Amniotic epithelial cell (primary cell): ENCODE measurements at regions not wholly inside any gene's neighbourhood (a gene's known extent, or its start where the extent isn't known, plus 50 kb on each side); places are given as distances from the start of the nearest gene placed in this dataset.
A peak's percentile ranks its signal among the peaks of the same experiment; 100 is the strongest.
"Not testable (repeated sequence)": the region's sequence is repeated elsewhere in the genome, so short reads cannot be mapped to it uniquely, and the experiment has no call there.

Experiments
- DNase-seq: peaks from one replicate; pipeline ENCODE4 v3.0.0-alpha.2; 2010; ENCODE audit warnings: low read depth

DNA sequence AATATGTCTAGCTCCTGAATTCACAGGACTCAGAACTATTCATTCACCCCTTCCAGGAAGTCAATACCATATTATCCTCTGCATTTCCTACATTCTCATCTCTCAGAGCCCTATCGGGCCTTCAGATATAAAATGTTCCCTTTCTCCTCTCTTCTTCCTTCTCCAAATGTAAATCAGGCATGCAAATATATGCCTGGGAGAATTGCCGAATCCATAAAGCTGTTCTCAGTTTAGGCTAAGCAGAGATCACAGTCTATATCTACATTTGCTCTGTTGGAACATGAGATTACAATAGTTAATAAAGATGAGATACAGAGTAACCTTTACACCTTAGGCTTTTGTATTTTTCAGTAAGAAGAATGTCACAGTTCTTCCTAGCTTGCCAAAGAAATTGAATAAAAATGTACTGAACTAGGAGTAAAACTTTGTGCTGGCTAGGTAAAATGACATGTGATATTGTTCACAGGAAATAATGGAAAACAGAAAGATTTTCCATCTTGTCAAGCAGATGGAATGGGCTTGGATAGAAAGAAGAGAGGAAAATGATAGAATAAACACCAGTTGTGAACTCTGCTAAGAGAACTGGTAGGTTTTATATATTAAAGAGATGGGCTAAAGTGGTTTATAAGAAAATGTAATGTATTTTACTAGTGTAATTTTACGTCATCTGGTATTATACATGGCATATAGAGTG lies 161.5 kb downstream of the NRIP1 start:
- no peak for DNase-seq

DNA sequence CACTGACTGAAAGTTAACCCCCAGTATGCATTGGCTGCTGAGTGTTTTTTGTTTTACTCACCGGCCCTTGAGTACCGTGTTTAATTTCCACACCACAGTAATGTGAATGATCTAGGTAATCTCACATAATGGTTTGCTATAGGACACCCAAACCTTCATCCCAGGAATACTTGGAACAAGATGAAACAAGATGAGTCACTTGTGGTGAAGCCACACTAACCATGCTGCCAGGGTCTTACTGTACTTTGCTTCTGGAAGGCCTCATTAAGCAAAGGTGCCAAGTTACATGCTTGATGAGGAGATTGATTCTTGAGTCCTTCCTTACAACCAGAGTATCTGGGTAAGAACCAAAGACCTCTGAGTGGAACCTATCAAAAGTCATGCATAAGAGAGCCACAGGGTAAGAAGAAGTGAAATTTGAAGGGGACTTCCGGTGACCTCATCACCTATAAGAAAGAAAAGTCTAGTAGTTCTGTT lies 163.3 kb downstream of the NRIP1 start:
- DNase-seq, result peak; percentile 84

DNA sequence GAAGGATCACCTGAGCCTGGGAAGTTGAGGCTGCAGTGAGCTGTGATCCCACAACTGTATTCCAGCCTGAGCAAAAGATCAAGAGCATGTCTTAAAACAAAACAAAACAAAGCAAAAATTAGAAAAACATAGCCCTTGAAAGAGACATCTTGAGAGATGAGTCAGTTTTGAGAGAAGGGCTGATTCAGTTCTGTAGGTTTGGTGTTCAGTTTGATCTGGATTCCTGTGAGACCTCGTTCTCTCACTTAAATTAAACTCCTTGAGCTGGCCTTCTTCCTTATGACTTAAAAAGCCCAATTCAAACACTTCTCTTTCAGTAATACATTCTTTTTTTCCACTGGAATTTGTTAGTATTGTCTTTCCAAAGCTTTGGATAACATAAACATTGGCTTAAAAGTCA lies 164.2 kb downstream of the NRIP1 start:
- no peak for DNase-seq

DNA sequence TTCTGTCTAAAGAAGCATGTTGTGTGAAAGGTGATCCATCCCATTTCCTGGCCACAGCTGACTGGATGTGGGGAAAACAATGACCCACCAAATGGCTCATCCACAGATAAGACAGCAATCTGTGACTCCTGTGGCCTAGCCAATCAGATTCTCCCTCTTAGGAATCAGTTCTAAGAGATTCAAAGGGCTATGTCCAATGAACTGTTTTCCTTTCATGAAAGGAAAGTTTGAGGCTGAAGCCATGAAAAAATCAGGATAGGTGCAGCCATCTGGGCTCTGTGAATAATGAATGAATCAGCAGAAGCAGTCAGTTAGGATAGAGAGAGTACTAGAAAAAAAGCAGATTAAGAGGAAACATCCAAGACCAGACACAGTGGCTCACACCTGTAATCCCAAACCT lies 164.7 kb downstream of the NRIP1 start:
- DNase-seq, result peak; percentile 59

DNA sequence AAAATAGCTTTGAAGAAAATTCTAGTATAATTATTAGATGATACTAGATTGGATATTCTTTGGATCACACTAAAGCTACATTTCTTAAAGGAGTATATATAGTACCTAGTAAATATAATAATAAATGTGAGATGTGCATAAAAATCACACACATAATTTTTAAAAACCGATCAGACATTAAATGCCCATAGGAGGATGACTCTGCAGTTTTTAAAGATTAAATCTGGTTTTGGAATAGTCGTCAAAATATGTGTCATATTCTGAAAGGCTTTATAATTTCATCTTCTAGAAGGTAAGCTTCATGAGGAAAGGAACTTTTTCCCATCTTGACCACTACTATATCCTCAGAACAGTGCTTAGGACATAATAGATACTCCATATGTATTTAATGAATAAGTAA lies 169.0 kb downstream of the NRIP1 start:
- DNase-seq, result no peak

DNA sequence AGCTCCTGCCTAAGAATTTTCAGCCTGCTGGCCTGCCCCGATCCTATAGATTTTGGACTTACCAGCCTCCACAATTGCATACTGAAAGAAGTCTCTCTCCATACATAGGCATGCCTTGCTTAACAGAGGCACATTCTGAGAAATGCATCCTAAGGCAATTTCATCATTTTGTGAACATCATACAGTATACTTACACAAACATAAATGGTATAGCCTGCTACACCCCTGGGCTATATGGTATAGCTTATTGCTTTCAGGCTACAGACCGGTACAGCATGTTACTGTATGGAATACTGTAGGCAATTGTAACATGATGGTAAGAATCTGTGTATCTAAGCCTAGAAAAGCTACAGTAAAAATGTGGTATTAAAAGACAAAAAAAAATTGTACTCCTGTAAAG lies 174.7 kb downstream of the NRIP1 start:
- DNase-seq, result no peak

DNA sequence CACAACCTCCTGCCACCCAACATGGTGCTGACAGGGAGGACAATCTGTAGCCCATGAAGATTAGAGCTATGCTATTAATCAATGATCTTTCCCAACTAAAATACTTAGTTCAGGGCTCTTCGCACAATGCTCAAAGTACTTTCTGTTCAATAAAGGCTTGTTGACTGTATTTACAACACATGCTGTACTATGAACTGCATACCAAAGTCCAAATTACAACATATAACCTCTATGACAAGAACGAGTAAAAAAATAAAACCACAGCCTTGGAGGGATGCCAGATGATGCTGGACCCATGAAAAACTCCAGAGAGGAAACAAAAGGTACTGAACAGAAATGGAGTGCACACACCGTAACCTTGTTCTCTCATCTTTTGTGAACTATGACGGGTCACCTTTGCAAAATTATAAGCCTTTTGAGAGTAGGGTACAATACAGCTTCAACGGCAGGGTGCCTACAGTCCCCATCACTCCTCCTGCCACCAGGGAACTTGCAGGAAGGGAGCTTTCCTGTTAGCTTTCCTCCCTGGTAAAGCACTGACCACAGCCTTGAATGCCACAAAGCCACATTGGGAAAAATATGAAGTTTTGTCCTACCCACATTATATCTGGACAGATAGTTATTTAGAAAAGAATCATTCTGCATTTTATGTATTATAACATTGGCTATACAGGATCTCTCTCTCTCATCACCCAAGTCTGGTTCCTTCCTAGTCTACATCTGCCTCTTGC lies 175.6 kb downstream of the NRIP1 start:
- DNase-seq, result peak; percentile 97

DNA sequence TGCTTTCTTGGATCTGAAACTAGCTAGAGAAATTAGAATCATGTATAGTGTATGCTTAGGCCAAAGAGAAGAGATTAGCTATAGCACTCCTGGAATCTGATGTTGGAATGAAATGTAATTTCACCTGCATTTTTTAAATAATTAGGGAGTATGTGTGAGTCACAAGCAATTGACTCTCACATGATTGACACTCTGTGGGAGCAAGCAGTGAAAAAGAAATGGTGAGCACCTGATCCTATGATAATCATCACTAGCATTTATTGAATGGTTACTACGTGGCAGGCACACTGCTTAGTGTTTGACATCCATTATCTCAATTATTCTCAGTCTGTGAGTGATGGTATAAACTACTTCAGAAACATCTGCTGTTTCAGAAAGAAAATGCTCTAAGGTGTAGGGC lies 176.6 kb downstream of the NRIP1 start:
- no peak for DNase-seq

DNA sequence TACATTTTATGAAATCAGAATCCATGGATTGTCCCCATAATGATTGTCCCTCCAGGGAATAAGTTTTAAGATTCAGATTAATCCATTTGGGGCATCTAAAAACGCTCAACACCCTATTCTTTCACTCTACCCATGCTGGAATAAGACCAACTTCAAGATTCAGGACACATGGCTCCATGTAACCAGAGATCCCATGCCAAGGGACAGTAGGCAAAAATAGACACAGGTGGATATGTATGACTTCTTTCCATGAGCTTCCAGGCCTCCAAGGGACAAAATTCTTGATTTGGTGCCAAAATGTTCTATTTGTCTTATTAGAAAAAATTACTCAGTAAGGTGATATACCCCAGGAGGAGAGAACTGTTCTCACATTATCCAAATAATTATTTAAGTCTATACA lies 178.8 kb downstream of the NRIP1 start:
- no peak for DNase-seq

DNA sequence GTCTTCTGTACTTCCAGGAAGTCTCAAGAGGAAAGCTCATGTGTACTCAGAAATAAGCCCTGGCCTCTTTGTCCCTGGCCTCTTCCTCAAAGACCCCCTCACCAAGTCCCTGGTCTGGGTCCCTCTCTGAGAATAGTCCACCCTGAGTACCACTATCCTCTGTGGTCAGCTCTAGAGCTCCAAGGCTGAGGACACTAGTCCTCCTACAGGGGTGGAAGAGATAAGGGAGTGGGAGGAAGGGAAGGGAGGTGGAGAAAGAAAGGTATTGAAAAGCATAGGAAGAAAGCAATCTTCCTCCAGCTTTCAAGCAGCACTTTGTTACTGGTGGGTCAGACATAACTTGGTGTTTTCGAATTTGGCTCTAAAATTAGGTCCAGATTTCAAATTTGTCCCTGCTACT lies 181.4 kb downstream of the NRIP1 start:
- DNase-seq, result no peak

DNA sequence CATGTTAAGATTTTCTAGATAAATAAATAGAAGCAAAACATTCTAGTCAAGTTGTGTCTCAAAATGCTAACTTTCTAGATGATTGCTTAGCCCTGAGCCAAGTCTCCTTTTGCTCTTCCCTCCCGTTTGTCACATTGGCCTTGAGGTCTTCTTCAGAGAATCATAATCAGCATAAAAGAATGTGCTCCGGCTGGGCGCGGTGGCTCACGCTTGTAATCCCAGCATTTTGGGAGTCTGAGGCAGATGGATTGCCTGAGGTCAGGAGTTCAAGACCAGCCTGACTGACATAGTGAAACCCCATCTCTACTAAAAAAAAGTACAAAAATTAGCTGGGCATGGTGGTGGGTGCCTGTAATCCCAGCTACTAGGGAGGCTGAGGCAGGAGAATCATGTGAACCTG lies 182.3 kb downstream of the NRIP1 start:
- not testable (repeated sequence) for DNase-seq

DNA sequence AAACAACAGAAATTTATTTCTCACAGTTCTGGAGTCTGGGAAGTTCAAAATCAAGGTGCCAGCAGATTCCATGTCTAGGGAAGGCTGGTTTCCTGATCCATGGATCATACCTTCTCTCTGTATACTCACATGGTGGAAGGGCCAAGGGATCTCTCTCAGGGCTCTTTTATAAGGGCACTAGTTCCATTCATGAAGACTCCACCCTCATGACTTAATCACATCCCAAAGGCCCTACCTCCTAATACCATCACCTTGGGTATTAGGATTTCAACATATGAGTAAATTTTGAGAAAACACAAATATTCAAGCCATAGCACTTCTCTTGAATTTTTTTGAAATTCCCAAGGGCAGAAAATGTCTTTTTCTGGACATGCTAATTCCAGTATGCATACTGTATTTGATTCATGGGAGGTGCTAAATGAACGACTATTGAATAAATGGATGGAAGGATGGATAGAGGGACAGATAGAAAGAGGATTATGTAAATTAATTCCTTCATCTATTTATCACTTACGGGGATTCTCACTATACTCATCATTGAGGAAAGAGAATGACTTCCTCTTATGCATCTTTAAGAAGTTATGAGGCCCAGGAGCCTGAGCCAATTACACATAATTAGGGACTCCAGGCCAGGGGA lies 182.8 kb downstream of the NRIP1 start:
- DNase-seq, result no peak

DNA sequence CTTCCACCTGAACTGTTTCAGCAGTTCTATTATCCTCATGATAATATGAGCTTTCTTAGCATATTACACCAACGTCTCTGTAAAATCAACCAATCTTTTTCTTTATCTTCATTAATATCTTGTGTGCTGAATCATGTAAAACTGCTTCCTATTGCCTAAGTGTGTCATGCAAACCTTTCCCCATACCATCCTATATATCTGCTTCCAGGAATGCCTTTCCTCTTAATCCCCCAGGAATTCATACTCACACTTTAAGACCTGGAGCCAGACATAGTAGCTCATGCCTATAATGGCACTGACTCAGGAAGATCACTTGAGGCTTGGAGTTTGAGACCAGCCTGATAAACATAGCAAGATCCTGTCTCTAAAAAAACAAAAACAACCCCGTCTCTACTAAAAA lies 183.9 kb downstream of the NRIP1 start:
- DNase-seq, result peak; percentile 97

DNA sequence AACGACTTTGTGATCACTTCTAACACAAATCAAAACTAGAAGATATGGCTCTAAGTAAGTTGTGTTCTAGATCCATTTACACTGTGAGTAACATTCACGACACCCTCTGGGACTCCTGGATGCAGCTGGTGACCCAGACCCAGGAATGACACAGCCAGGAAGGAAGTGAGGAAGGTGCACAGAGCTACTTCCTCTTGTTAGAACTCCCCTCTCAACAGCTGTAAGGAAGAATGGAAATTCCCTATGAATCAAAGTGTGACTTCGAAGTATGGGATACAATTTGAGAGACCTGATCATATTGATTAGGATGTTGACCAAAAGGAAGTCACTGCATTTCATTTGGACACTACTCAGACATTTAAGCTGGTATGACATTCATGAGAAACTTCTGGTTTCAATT lies 185.3 kb downstream of the NRIP1 start:
- no peak for DNase-seq

DNA sequence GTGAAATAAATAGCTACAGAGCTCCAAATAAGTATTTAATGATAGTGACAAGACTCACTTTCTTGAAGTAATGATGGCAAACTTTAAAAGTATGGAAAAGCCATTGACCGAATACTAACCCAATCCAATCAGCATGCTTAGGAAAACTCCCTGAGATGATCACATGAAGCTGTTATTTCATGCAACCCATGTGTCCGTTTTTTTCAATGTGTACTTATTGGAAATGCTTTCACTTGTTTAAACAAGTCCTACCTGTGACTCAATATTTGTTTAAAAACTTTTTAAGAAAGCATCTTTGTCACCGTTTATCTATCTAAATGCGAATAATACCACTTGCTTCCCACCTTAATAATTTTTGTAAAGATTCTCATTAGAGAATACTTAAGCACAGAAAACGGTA lies 185.8 kb downstream of the NRIP1 start:
- no peak for DNase-seq

DNA sequence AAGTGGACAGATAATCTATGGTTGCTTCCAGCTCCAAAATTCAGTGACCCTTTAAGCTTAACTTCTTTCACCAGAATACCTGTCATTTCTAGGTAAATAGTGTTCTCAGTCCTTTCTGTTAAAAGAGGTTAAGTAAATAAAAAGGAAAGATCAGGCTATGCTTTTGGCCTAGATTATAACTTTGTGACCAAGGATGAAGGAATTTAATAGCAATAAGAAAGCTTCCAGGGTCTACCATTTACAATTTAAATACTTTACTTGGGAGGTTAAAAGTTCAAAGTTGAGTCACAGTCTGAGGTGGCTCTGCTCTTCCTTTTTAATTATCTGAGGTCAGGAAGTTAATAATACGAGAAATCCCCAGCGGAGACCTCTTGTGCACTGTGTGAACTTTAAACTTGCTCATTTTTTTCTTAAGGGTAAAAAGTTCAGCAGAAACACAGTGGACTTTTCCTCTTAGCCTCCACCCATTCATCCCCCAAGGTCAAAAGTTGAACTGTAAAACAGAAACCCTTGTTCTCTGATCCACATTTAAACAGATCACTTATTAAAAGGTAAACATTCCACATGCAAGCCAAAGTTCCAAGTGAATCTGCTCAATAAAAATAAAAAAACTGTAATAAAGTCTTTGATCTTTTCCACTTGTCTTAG lies 187.1 kb downstream of the NRIP1 start:
- peak; percentile 74 for DNase-seq

DNA sequence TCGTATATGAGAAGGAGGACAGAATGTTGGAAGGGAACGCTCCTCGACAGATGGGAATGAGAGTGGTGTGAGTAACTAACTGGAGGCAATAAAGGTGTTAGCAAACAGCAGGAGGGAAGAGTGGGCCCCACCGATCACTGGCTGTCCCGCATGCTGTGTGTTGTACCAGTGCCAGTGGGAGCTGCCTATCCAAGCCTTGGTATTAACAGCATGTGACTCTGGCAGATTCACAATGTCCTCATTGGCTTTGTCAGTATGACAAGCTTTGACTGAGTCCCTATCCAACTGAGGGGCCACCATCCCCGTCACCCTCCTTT lies 188.3 kb downstream of the NRIP1 start:
- DNase-seq, result no peak

DNA sequence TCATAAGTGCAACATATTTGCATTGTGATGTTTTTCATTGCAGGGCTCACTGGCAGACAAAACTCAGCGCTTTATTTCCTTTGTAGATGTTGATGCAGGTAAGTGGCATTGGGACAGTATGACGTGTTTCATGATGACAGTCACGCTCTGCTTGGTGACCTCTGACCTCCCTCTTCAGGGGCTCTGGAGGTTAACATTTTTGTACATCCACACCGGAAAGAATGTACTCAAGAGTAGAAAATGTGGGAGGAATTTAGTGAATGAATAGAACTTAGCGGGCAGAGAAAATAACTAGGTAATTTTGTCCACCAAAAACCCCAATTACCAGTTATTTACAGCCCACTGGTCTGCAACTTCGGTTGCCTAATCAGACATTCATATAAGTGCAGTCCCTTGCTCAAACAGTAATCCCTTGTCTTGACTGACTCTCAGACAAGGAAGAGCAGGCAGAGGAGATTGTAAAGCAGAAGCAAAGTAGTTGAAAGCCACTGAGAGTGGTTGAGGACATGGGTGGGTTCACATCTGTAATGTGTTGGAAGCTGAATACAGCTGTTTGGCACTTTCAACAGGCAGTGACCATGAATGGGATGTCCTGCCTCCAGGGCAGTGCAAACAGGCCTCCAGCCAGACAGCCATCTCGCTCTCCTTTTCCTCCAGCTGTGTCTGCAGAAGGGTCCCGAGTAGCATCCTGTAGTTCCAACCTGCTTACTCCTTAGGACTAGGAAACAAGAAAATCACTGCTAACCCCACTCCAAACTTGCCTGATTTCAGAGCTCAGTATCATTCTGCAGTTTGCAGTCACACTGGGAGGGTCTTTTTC lies 188.9 kb downstream of the NRIP1 start:
- peak; percentile 51 for DNase-seq

DNA sequence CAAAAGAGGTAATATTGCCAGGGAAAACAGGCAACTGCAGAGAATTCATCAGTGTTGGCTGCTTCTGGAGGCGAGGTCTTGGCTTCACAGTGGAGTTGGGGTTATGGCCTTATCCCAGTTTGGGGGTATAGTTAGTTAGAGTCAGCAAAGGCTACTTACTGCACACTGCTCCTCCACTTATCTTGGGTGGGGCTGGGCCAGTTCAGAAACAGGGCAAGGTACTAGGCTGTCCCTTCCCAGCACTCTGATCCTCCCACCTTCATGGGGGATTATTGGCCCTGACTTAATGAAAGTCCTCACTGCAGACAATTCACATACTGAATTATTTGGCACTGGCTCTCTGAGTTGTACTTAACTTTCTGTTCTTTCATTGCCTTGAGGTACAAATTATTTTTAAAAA lies 189.6 kb downstream of the NRIP1 start:
- DNase-seq, result no peak

DNA sequence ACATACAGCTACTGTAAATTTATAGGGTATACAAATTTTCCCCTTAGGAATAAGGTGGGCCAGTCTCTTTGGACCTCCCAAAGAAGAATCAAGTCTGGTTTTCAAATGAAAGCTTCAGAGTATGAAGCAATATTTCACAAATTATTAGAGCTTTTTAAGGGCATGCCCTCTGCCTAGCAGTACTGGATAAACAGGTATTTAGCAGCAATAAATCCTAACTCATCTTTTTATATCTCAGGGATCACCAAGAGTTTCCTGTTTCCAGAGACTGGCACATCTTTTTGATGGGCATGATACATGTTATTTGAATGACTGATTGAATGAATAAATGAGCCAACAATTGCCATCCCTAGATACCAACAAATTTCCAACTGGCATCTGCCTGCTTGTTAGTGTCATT lies 190.4 kb downstream of the NRIP1 start:
- no peak for DNase-seq

DNA sequence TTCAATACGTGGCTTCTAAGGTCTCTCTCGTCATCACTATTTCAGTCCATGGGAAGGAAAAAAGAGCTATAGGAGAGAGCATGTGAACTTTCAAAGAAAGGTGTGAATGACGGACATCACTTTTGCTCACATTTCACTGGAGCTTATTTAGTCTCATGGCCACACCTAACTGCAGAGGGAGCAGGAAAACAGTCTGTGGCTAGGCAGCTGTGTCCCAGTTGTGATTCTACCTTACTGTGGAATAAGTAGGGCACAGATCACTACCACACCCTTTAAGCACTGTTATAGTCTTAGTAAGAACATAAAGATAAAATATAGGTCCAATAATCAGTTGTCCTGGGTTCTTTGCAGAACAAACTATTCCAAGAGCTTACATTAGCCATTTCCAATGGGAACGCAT lies 192.9 kb downstream of the NRIP1 start:
- no peak for DNase-seq

DNA sequence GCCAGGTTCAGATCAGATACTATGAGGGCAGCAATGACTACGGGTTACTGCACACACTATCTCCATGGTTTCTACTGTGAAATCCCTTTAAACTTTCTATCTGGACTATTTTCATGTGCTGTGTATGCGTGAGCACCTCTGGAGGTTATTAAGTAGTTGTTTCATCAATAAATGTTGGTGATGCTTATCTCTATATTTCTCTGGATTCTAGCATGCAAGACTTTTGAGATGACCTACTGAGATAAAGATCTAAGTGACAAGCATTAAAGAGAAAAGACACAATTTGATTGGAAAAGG lies 194.0 kb downstream of the NRIP1 start:
- no peak for DNase-seq
